Keratinocyte (primary cell): ENCODE measurements at regions not wholly inside any gene's neighbourhood (a gene's known extent, or its start where the extent isn't known, plus 50 kb on each side); places are given as distances from the start of the nearest gene placed in this dataset.

Source experiments
- DNase-seq: peaks from one replicate; pipeline ENCODE4 v3.0.0-alpha.2; 2011; ENCODE audit warnings: low read depth, missing footprints, low spot score
- FAIRE-seq: peaks from 2 replicates; lab custom pipeline; 2011; peaks lifted over from hg19 to GRCh38; lab: Jason Lieb, UNC
- H2AFZ ChIP-seq: 2 replicates; pipeline ENCODE4 v1.6.0; 2012; ENCODE audit warnings: low read length, control low read depth, inconsistent platforms; ENCODE audit not compliant: control insufficient read depth
- H3K27ac ChIP-seq: 2 replicates; pipeline ENCODE4 v1.5.1; 2011; ENCODE audit warnings: low read length; ENCODE audit not compliant: control insufficient read depth, insufficient read depth
- H3K27me3 ChIP-seq: 3 replicates; pipeline ENCODE4 v1.6.0; 2011; ENCODE audit warnings: low read length; ENCODE audit not compliant: control insufficient read depth, insufficient read depth; ENCODE audit errors: extremely low read depth
- H3K36me3 ChIP-seq, 2 experiments: 2 replicates in 1 of 2; 3 replicates in 1 of 2; pipeline ENCODE4 v1.5.1; 2011; ENCODE audit warnings: low read length in 2 of 2, mild to moderate bottlenecking in 1 of 2; ENCODE audit not compliant: control insufficient read depth in 2 of 2, insufficient read depth in 2 of 2; ENCODE audit errors: extremely low read depth in 1 of 2
- H3K4me1 ChIP-seq: 3 replicates; pipeline ENCODE4 v1.5.1; 2011; ENCODE audit warnings: low read length; ENCODE audit not compliant: control insufficient read depth, insufficient read depth; ENCODE audit errors: extremely low read depth
- H3K4me2 ChIP-seq: 3 replicates; pipeline ENCODE4 v1.6.0; 2011; ENCODE audit warnings: low read depth, low read length; ENCODE audit not compliant: control insufficient read depth, insufficient read depth; ENCODE audit errors: extremely low read depth
- H3K4me3 ChIP-seq, 3 experiments: fragments of 200-600 bp in 1 of 3; sonication (generic) in 1 of 3; 2 replicates in 2 of 3; 3 replicates in 1 of 3; pipeline ENCODE4 v1.5.1; 2011 to 2016; ENCODE audit warnings: low read length in 3 of 3, mild to moderate bottlenecking in 3 of 3, control low read depth in 2 of 3, inconsistent platforms in 1 of 3, low read depth in 1 of 3, mixed read lengths in 1 of 3, mixed run types in 1 of 3, moderate library complexity in 1 of 3; ENCODE audit not compliant: control insufficient read depth in 2 of 3, insufficient read depth in 2 of 3; ENCODE audit errors: extremely low read depth in 1 of 3
- H3K79me2 ChIP-seq: 2 replicates; pipeline ENCODE4 v1.6.0; 2012; ENCODE audit warnings: low read length; ENCODE audit not compliant: control insufficient read depth, insufficient read depth
- H3K9ac ChIP-seq: 3 replicates; pipeline ENCODE4 v1.6.0; 2011; ENCODE audit warnings: low read length; ENCODE audit not compliant: control insufficient read depth, insufficient read depth; ENCODE audit errors: extremely low read depth
- H3K9me1 ChIP-seq: 3 replicates; pipeline ENCODE4 v1.6.0; 2011; ENCODE audit warnings: low read length; ENCODE audit not compliant: control insufficient read depth, insufficient read depth; ENCODE audit errors: extremely low read depth
- H3K9me3 ChIP-seq: 2 replicates; pipeline ENCODE4 v1.5.1; 2012; ENCODE audit warnings: low read depth, low read length; ENCODE audit not compliant: control insufficient read depth
- H4K20me1 ChIP-seq: 3 replicates; pipeline ENCODE4 v1.6.0; 2011; ENCODE audit warnings: low read length; ENCODE audit not compliant: control insufficient read depth, insufficient read depth; ENCODE audit errors: extremely low read depth
- CTCF ChIP-seq, 3 experiments: IDR thresholded peaks in 1 of 3; conservative IDR thresholded peaks in 1 of 3; optimal IDR thresholded peaks in 1 of 3; 2 replicates in 2 of 3; 3 replicates in 1 of 3; pipeline versions ENCODE3 to v1.5.1; 2011; ENCODE audit warnings: low read length in 3 of 3, mild to moderate bottlenecking in 3 of 3, moderate library complexity in 2 of 3, control low read depth in 1 of 3, inconsistent platforms in 1 of 3; ENCODE audit not compliant: insufficient read depth in 2 of 3; ENCODE audit errors: extremely low read depth in 1 of 3
- EZH2 ChIP-seq: IDR thresholded peaks from one replicate; pipeline ENCODE4 v1.6.1; 2012; ENCODE audit warnings: inconsistent platforms, mild to moderate bottlenecking, low read length, moderate library complexity
- dilution Hi-C: fragments of 300-500 bp; cut with MboI; formaldehyde crosslinking; loops from one replicate; pipeline ENCODE4 v1.7.0; 2020; ENCODE audit warnings: low sequenced_read_pairs; ENCODE audit not compliant: extremely low pct_ligation_motif_present

- DNase-seq (no peak), FAIRE-seq (no peak)
- Histone ChIP-seq H3K9me1 (no peaks in the 10 kb centered on the region), H3K4me2 (no peak overlapping the region), H2AFZ (no peak overlapping the region), H3K36me3 (no peaks in the 10 kb centered on the region), H3K27me3 (peaks cover 3% of the 10 kb centered on the region), H3K27ac (no peak overlapping the region), H3K4me3 (no peak overlapping the region), H3K9me3 (no peaks in the 10 kb centered on the region), H3K9ac (no peak overlapping the region), H4K20me1 (no peaks in the 10 kb centered on the region), H3K4me1 (no peaks in the 10 kb centered on the region), H3K79me2 (no peaks in the 10 kb centered on the region)
- dilution Hi-C loops, result no loop called here
- TF ChIP-seq EZH2 (no peak), CTCF (optimal IDR thresholded peaks at IDR 0.05 in 1 of 3, IDR thresholded peaks at IDR 0.05 in 1 of 3, conservative IDR thresholded peaks at IDR 0.05 in 1 of 3; ENCODE audit: extremely low read depth in 1 of 3, insufficient read depth in 2 of 3, low read length in 3 of 3) (no peak)
Observed at GRCh38 chr6:804317-804716, 111.4 kb upstream of the EXOC2 start.

GRCh38 chr6:803191-803977, 110.4 kb upstream of the EXOC2 start:
- Histone ChIP-seq H3K4me3 (no peak overlapping the region), H3K27ac (no peak overlapping the region), H3K9me1 (no peaks in the 10 kb centered on the region), H3K36me3 (no peaks in the 10 kb centered on the region), H2AFZ (no peak overlapping the region), H3K9ac (no peak overlapping the region), H3K79me2 (no peaks in the 10 kb centered on the region), H3K4me2 (no peak overlapping the region), H4K20me1 (no peaks in the 10 kb centered on the region), H3K9me3 (no peaks in the 10 kb centered on the region), H3K4me1 (no peaks in the 10 kb centered on the region), H3K27me3 (peaks cover 3% of the 10 kb centered on the region)
- DNase-seq (no peak), FAIRE-seq (no peak)
- TF ChIP-seq EZH2 (no peak), CTCF (optimal IDR thresholded peaks at IDR 0.05 in 1 of 3, IDR thresholded peaks at IDR 0.05 in 1 of 3, conservative IDR thresholded peaks at IDR 0.05 in 1 of 3; ENCODE audit: extremely low read depth in 1 of 3, insufficient read depth in 2 of 3, low read length in 3 of 3) (no peak)
- dilution Hi-C loops, result no loop called here
